T1000 (cell line): ENCODE measurements at regions not wholly inside any gene's neighbourhood (a gene's known extent, or its start where the extent isn't known, plus 50 kb on each side); places are given as distances from the start of the nearest gene placed in this dataset.
A peak's percentile ranks its signal among the peaks of the same experiment; 100 is the strongest.

Experiments
- DNase-seq: peaks from one replicate; lab custom pipeline; 2025; ENCODE audit warnings: mixed read lengths; lab: John Stamatoyannopoulos, UW

DNA sequence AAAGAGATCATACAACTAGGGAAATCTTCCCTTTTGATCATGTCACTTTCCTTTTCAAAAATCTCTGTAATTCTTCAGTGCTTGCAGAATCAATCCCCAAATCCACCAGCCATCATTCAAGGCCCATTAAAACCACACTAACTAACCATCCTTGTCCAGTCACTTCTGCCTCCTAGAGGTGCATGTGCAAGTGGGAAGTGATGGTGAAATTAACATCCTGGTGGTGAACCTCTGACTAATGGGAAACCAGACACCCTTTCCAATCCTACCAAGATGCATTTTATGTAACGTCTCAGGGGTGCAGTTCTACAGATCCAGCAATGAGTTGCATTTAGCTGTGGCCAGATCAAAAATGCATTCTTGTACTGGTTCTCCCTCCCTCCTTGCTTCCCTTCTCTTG, 341.8 kb downstream of the RAPGEF2 start:
- no peak for DNase-seq

DNA sequence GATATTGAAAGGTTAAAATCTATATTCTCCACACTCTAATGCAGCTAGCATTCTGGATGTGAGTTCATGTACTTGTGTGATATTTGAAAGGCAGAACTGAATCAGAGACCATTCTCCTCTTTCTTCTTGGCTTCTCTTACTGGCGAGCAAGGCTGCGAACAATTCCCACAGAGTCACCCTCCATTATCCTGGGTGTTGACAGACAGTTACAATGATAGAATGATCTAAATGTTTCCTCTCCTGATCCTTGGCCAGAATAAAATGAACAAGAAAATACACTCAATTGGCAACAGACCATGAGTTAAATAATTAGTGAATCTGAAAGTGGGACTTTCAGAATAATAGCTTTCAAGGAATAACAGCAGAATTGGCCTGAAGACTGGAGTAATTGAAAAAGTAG, 342.8 kb downstream of the RAPGEF2 start:
- DNase-seq: no peak

GRCh38 chr4:159446266-159446976, 343.5 kb downstream of the RAPGEF2 start:
- peak; percentile 10 for DNase-seq

DNA sequence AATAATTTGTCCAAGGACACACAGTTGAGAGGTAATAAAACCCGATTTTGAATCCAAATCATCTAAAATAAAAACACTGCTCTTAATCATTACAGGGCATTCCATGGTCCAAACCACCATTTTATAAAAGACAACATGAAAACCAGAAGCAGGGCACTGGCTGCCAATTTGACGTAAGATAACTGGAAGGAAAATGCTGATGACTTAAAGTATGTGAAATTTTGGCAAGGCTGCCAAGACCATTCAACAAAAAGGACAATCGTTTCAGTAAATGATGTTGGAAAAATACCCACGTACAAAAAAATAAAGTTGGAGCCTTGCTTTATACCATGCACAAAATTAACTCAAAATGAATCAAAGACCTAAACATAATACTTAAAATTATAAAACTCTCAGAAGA, 344.4 kb downstream of the RAPGEF2 start:
- no peak for DNase-seq

DNA sequence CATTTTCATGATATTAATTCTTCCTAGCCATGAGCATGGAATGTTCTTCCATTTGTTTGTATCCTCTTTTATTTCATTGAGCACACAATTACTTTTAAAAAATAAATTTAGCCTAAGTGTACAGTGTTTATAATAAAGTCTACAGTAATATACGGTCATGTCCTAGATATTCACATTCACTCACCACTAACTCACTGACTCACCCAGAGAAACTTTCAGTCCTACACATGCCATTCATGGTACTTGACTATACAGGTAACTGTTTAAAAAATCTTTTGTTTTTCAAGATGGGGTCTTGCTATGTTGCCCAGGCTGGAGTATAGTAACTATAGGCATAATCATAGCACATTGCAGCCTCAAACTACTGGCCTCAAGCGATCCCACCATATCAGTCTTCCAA, 348.1 kb downstream of the RAPGEF2 start:
- no peak for DNase-seq

- no peak for DNase-seq
Observed at GRCh38 chr4:159455675-159456237, 352.9 kb downstream of the RAPGEF2 start.

DNA sequence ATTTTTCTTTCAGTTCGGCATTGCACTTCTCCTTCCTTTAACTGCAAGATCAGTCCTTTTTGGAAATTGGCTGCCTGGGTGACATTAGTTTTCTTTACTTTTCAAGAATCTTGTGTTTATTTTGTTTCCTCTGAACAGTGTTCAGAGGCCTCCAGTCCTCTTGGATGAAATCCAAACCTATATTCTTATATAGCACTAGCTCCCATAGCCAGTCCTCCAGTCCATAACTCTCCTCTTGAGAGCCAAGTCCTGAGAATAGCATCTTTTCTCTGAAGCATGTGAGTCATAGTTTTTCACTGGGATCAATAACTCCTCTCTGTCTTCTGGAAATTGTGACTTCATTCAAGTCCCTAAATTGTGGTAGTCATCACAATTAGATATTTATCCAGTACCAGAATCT, 357.5 kb downstream of the RAPGEF2 start:
- DNase-seq: no peak

DNA sequence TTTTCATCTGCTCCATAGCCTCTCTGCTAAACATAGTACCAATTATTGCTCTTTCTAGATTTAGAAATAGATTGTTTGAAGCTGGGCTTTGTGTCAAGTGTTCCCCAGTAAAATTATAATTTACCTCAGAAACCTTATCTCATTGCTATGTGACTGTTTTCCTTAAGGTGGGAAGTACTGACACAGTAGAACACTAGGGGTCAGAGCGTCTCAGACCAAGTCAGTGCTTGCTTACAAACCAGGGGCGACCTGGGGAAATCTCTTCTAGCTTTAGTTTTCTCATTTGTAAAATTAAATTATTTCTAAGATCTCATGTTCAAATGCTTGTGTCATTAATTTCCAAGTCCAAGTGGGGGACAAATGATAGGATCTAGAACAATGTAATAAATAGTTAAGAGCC, 360.4 kb downstream of the RAPGEF2 start:
- DNase-seq: no peak

GRCh38 chr4:159464302-159464701, 361.4 kb downstream of the RAPGEF2 start:
- DNase-seq: no peak

DNA sequence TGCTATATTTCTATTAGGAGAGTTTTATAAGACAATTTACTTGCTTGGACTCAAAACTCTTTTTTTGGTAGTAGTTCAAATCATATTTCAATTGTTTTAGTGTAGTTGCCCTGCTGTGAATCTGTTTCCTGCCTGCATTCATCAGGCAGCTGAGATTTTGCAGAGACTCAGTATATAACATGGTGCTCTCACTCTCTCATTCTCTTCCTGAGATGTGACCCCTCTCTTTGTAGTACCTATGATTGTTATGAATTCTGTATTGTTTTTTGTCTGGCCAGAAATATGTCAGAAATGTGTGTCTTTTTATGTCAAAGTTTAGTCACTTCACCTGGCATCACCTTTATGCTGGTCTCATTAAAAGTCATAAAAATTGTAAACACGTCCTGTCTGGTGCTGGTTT, 374.0 kb downstream of the RAPGEF2 start:
- DNase-seq: no peak

DNA sequence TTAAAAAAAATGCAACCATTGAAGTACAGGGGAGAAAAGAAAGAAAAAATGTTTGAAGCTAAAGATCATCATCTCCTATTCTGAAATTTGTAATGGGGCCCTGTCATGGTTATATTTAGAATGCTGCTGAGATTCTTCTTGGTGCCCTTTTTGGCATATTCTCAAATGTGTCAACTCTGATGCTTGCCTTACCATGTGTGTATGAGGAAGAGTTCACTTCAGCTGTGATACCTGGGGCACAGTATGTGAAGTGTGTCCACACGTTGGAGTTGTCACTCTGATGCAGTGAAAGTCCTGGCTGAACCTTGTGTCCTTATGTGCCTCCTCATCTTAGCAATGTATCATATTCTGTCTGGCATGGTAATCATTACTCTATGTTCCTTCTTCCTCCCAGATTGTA, 377.9 kb downstream of the RAPGEF2 start:
- DNase-seq: no peak

- DNase-seq: no peak
Observed at GRCh38 chr4:159481936-159482335, 379.1 kb downstream of the RAPGEF2 start.

DNA sequence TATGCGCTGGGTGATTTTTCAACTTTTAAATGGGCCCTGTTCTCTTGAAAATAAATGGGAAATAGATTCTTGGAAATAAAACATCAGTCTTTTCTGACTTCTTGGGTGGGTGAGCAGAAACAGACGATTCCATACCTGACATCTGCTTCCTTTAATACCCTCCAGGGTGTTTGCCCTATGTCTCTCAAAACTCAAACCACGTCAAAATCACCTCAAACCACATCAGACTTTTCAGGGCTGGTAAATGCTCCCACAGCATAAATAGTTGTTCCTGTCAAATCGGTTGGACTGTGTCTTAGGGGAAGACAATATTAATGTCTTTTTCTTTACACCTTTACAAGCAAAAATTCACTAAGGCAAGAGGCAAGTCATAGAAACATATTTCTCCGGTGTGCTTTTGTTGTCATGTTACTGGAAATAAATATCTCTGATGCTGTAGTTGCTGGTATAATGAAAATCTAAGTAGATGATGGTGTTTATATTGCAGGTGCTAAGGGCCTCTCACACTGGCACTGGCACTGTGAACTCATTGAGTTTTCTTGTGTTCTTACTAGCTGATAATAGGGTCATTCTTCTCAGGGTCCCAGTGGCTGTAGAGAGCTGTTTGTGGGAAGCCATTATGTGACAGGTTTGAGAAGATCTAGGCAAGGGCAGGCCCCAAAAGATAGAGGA, 380.4 kb downstream of the RAPGEF2 start:
- no peak for DNase-seq

DNA sequence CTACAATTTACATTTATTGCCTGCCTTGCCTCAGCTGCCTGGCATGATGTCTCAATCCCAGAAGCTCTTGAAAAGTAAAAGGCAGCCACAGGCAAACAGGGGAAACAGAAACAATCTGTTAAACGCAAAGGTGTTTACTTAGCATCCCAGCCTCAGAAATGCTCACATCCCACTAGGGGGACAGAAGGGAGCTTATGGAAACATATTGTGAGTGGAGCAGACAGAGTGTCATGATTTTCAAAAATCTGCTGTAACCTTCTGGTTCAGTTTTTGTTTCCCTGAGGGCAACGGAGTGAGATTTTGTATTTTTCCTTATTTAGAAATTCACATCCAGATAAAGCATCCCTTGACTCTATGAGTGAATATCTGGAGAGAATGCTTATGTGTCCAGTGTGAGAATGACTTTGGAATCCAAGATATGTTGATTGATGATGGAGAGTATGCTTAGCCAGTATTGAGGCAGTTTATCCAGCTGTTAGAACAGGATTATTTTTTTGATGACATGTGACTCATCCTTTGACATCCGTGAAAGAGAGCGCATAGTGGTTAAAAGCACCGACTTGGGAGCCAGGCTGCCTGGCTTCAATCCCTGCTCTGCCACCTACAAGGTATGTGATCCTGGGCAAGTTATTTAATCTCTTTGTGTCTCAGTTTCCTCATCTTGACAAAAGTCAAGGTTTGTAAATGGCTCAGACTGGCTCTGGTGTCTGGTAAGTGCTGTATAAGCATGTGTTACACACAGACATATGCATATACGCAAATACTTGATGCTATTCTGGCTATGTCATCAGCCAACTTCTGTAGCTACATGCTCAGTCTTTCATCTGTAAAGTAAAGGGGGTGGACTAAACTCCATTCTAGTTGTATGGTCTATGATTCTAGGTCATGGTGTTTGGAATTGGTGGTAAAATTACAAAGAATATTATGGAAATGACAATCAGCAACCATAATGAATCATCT, 381.2 kb downstream of the RAPGEF2 start:
- DNase-seq: no peak

- DNase-seq: no peak
Observed at GRCh38 chr4:159484864-159485263, 382.0 kb downstream of the RAPGEF2 start.

- peak; percentile 16 for DNase-seq
Observed at GRCh38 chr4:159487284-159487747, 384.4 kb downstream of the RAPGEF2 start.

DNA sequence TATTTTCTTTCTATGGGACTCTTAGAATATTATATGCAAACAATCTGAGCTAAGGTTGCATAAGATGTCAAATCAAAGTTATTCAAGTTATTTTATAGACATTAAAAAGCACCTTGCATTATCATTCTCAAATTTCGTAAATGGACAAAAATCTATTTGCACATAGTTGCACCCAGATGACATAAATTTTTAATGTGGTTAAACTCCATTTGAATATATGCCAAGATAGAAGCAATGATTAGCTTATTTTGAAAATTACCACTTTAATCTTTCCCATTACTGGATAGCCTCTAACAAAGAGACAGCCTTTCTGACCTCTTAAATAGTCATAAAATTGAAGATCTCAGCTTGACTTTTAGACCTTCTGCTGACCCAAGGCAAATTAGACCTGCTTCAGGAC, 386.8 kb downstream of the RAPGEF2 start:
- DNase-seq: no peak

DNA sequence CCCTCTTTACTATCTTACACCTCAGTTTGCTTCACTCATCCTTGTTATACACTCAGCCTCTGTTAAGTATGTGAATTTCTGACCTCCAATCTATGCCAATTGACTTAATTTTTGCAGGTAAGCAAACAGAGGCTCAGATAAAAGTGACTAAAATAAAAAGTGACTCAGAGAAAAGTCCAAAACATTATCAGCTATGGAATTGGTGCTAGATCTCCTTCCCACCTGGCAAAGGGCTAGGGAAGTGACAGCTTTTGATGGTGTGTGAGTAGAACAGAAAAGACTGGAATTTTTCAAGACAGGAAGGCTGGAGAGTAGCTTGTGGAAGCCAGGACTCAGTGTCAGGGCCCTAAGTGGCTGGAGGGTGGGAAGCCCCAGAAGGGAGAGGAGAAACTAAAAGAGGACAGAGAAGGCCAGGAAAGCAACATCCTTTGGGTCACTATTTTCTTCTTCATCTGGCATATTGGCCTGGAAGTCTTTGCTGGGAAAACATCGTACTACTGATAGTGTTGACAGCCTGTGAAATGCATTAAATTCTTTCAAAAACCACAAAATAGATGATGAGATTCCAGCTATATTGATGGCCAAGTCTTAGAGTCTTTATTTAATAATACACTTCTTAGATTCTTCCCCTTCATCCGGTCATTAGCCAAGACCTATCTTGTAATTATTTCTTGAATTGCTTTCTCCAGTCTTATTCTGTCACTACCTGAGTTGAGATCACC, 392.8 kb downstream of the RAPGEF2 start:
- no peak for DNase-seq

- DNase-seq: no peak
Observed at GRCh38 chr4:159496248-159496647, 393.4 kb downstream of the RAPGEF2 start.

- DNase-seq: no peak
Observed at GRCh38 chr4:159497936-159498335, 395.1 kb downstream of the RAPGEF2 start.

DNA sequence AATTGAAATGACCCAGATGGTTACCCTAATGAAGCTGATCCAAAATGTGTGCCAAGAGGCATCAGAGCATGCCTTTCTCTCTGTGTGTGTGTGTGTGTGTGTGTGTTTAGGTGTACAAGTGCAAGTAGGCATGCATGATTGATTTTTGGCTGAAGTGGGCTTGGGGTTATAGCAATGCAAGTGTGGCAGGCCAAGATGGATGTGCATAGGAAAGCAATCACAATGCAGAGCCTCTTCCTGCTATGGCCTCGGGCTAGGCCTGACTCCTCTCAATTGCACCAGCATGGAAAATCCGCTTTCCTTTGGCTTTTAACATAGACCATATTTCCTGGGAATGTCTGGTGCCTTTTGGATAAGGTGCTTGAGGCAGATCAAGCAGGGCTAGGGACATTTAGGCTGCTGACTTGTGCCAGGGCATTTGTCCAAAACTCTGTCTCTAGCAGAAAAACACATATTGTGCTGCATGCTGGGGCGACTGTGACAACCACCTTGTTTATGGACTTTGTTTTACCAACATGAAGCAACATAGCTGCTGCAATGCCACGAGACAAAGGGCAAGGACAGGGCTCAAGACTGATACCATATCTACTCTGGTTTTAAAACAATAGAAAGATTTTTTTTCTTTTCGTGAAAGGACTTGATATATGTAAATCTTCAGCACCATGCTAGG, 395.7 kb downstream of the RAPGEF2 start:
- no peak for DNase-seq
